Activated naive CD8-positive, alpha-beta T cell treated with anti-CD3 and anti-CD28 coated beads, Interleukin-2, amount 50 U/mL, for 24 hours (primary cell): ENCODE measurements at regions not wholly inside any gene's neighbourhood (a gene's known extent, or its start where the extent isn't known, plus 50 kb on each side); places are given as distances from the start of the nearest gene placed in this dataset.
A peak's percentile ranks its signal among the peaks of the same experiment; 100 is the strongest.

Experiments
- ATAC-seq: fragments of 150-1000 bp; cut with Tn5 transposase; one replicate; pipeline ENCODE4 v1.10.0; 2021
- DNase-seq: peaks from one replicate; pipeline ENCODE4 v3.0.0; 2021
- H3K27ac Mint-ChIP-seq: one replicate; pipeline ENCODE4 v1.8.0; 2021; ENCODE audit warnings: mild to moderate bottlenecking, mixed read lengths
- H3K27me3 Mint-ChIP-seq: one replicate; pipeline ENCODE4 v1.8.0; 2021; ENCODE audit warnings: mixed read lengths
- H3K36me3 Mint-ChIP-seq: one replicate; pipeline ENCODE4 v1.8.0; 2021; ENCODE audit warnings: low read depth, mixed read lengths
- H3K4me1 Mint-ChIP-seq: one replicate; pipeline ENCODE4 v1.8.0; 2021; ENCODE audit warnings: mixed read lengths
- H3K4me3 Mint-ChIP-seq: one replicate; pipeline ENCODE4 v1.8.0; 2021; ENCODE audit warnings: mild to moderate bottlenecking, moderate library complexity, mixed read lengths
- H3K9me3 Mint-ChIP-seq: one replicate; pipeline ENCODE4 v1.8.0; 2021; ENCODE audit warnings: mixed read lengths

- no peak for ATAC-seq
- Mint-ChIP-seq H3K36me3 (no peaks in the 10 kb centered on the region), H3K27me3 (peaks cover 4% of the 10 kb centered on the region), H3K9me3 (no peaks in the 10 kb centered on the region), H3K4me1 (peaks cover 3% of the 10 kb centered on the region), H3K27ac (no peak overlapping the region), H3K4me3 (no peak overlapping the region)
- DNase-seq: no peak
These were observed 57.5 kb upstream of the CREB5 start for GRCh38 chr7:28354601-28355402.

- ATAC-seq (no peak), DNase-seq (no peak)
- H3K27me3 Mint-ChIP-seq: peaks cover 4% of the 10 kb centered on the region
- no peaks in the 10 kb centered on the region for H3K36me3 Mint-ChIP-seq
- no peaks in the 10 kb centered on the region for H3K9me3 Mint-ChIP-seq
- H3K27ac Mint-ChIP-seq: no peak overlapping the region
- H3K4me1 Mint-ChIP-seq: peaks cover 3% of the 10 kb centered on the region
- no peak overlapping the region for H3K4me3 Mint-ChIP-seq
These were observed 56.5 kb upstream of the CREB5 start for GRCh38 chr7:28355635-28356319.

GRCh38 chr7:28356619-28357018, 55.7 kb upstream of the CREB5 start:
- ATAC-seq: no peak

GRCh38 chr7:28358423-28358868, 53.9 kb upstream of the CREB5 start:
- peaks cover 2% of the 10 kb centered on the region for H3K27me3 Mint-ChIP-seq
- no peaks in the 10 kb centered on the region for H3K9me3 Mint-ChIP-seq
- no peak overlapping the region for H3K4me3 Mint-ChIP-seq
- peaks cover 5% of the 10 kb centered on the region for H3K4me1 Mint-ChIP-seq
- no peaks in the 10 kb centered on the region for H3K36me3 Mint-ChIP-seq
- ATAC-seq: peak; percentile 72
- no peak overlapping the region for H3K27ac Mint-ChIP-seq
- DNase-seq: no peak

More at GRCh38 chr7:28356619-28357018, 55.7 kb upstream of the CREB5 start:
- Mint-ChIP-seq H3K9me3 (no peaks in the 10 kb centered on the region), H3K27me3 (peaks cover 2% of the 10 kb centered on the region), H3K4me3 (no peak overlapping the region), H3K4me1 (peaks cover 3% of the 10 kb centered on the region), H3K27ac (no peak overlapping the region), H3K36me3 (no peaks in the 10 kb centered on the region)
- no peak for DNase-seq

- H3K36me3 Mint-ChIP-seq: peaks cover 3% of the 10 kb centered on the region
- peaks cover 2% of the 10 kb centered on the region for H3K27me3 Mint-ChIP-seq
These were observed 51.6 kb upstream of the CREB5 start for GRCh38 chr7:28360739-28361138.

GRCh38 chr7:28361551-28361950, 50.8 kb upstream of the CREB5 start:
- no peak for ATAC-seq
- no peak for DNase-seq

More at GRCh38 chr7:28360739-28361138, 51.6 kb upstream of the CREB5 start:
- Mint-ChIP-seq H3K4me3 (no peak overlapping the region), H3K4me1 (peaks cover 5% of the 10 kb centered on the region), H3K27ac (no peak overlapping the region), H3K9me3 (peaks cover 16% of the 10 kb centered on the region)
- DNase-seq: no peak
- ATAC-seq: no peak

GRCh38 chr7:28362182-28362581, 50.1 kb upstream of the CREB5 start:
- Mint-ChIP-seq H3K27me3 (peaks cover 2% of the 10 kb centered on the region), H3K36me3 (peaks cover 3% of the 10 kb centered on the region), H3K4me3 (no peak overlapping the region), H3K4me1 (peaks cover 5% of the 10 kb centered on the region), H3K27ac (no peak overlapping the region), H3K9me3 (peaks cover 16% of the 10 kb centered on the region)
- ATAC-seq: no peak
- no peak for DNase-seq

More at GRCh38 chr7:28361551-28361950, 50.8 kb upstream of the CREB5 start:
- H3K27me3 Mint-ChIP-seq: peaks cover 2% of the 10 kb centered on the region
- H3K36me3 Mint-ChIP-seq: peaks cover 3% of the 10 kb centered on the region
- no peak overlapping the region for H3K27ac Mint-ChIP-seq
- H3K4me1 Mint-ChIP-seq: peaks cover 5% of the 10 kb centered on the region
- H3K4me3 Mint-ChIP-seq: no peak overlapping the region
- H3K9me3 Mint-ChIP-seq: peaks cover 16% of the 10 kb centered on the region
